22Rv1 (cell line): ENCODE measurements at regions not wholly inside any gene's neighbourhood (a gene's known extent, or its start where the extent isn't known, plus 50 kb on each side); places are given as distances from the start of the nearest gene placed in this dataset.

ENCODE experiments used
- ZFX ChIP-seq: fragments of 450-650 bp; IDR thresholded peaks from 2 replicates; pipeline ENCODE4 v1.6.1; 2017; ENCODE audit warnings: antibody characterized with exemption, borderline replicate concordance
- TF ChIP-seq, protein P1 (sequence below): fragments of 450-650 bp; IDR thresholded peaks from 2 replicates; pipeline ENCODE4 v1.5.1; 2017; ENCODE audit warnings: mild to moderate bottlenecking

DNA sequence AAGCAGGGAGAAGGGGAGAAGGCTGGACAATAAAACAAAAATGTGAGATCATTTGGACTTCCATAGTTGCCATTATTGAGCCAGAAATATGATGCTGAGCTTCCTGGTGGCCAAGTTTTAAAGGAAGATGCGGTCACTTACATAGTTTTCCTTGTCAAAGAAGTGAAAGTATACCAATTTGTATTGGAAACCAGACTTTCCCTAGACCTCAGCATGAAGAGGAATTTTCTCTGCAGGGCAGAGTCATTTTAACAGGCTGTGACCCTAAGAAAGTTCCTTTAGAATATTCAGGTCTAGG, 111.0 kb downstream of the GATA6 start:
- TF ChIP-seq, protein P1, sequence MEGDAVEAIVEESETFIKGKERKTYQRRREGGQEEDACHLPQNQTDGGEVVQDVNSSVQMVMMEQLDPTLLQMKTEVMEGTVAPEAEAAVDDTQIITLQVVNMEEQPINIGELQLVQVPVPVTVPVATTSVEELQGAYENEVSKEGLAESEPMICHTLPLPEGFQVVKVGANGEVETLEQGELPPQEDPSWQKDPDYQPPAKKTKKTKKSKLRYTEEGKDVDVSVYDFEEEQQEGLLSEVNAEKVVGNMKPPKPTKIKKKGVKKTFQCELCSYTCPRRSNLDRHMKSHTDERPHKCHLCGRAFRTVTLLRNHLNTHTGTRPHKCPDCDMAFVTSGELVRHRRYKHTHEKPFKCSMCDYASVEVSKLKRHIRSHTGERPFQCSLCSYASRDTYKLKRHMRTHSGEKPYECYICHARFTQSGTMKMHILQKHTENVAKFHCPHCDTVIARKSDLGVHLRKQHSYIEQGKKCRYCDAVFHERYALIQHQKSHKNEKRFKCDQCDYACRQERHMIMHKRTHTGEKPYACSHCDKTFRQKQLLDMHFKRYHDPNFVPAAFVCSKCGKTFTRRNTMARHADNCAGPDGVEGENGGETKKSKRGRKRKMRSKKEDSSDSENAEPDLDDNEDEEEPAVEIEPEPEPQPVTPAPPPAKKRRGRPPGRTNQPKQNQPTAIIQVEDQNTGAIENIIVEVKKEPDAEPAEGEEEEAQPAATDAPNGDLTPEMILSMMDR = no peak
- TF ChIP-seq ZFX = no peak
